ENCODE measurements at regions not wholly inside any gene's neighbourhood (a gene's known extent, or its start where the extent isn't known, plus 50 kb on each side); places are given as distances from the start of the nearest gene placed in this dataset.
"Not testable (repeated sequence)": the region's sequence is repeated elsewhere in the genome, so short reads cannot be mapped to it uniquely, and the experiment has no call there.

- no peak for DNase-seq (ENCODE audit: extremely low read depth, low read depth)
- TF ChIP-seq CTCF (IDR thresholded peaks at IDR 0.05; ENCODE audit: low read depth, low read length), result no peak
Measured at GRCh38 chr3:184453296-184453695, 73.4 kb downstream of the CHRD start.

GRCh38 chr3:184455991-184456390 is 76.1 kb downstream of the CHRD start:
- DNase-seq (ENCODE audit: extremely low read depth, low read depth), result no peak
- TF ChIP-seq CTCF (IDR thresholded peaks at IDR 0.05; ENCODE audit: low read depth, low read length), result no peak

GRCh38 chr3:184456476-184456875 is 76.6 kb downstream of the CHRD start:
- no peak for TF ChIP-seq CTCF (IDR thresholded peaks at IDR 0.05; ENCODE audit: low read depth, low read length)
- DNase-seq (ENCODE audit: extremely low read depth, low read depth), result no peak

- DNase-seq (ENCODE audit: extremely low read depth, low read depth), result no peak
- no peak for TF ChIP-seq CTCF (IDR thresholded peaks at IDR 0.05; ENCODE audit: low read depth, low read length)
Measured at GRCh38 chr3:184457329-184457728, 77.5 kb downstream of the CHRD start.

- not testable (repeated sequence) for DNase-seq (ENCODE audit: extremely low read depth, low read depth)
Measured at GRCh38 chr3:184457784-184458377, 78.0 kb downstream of the CHRD start.

- no peak for DNase-seq (ENCODE audit: extremely low read depth, low read depth)
- TF ChIP-seq CTCF (IDR thresholded peaks at IDR 0.05; ENCODE audit: low read depth, low read length), result no peak
Measured at GRCh38 chr3:184459355-184459754, 79.5 kb downstream of the CHRD start.

GRCh38 chr3:184460276-184460675 is 80.4 kb downstream of the CHRD start:
- no peak for TF ChIP-seq CTCF (IDR thresholded peaks at IDR 0.05; ENCODE audit: low read depth, low read length)
- DNase-seq (ENCODE audit: extremely low read depth, low read depth), result no peak

- DNase-seq (ENCODE audit: extremely low read depth, low read depth), result no peak
- TF ChIP-seq CTCF (IDR thresholded peaks at IDR 0.05; ENCODE audit: low read depth, low read length), result no peak
Measured at GRCh38 chr3:184461219-184461618, 81.4 kb downstream of the CHRD start.
